ENCODE measurements at regions not wholly inside any gene's neighbourhood (a gene's known extent, or its start where the extent isn't known, plus 50 kb on each side); places are given as distances from the start of the nearest gene placed in this dataset.
A peak's percentile ranks its signal among the peaks of the same experiment; 100 is the strongest.

DNA sequence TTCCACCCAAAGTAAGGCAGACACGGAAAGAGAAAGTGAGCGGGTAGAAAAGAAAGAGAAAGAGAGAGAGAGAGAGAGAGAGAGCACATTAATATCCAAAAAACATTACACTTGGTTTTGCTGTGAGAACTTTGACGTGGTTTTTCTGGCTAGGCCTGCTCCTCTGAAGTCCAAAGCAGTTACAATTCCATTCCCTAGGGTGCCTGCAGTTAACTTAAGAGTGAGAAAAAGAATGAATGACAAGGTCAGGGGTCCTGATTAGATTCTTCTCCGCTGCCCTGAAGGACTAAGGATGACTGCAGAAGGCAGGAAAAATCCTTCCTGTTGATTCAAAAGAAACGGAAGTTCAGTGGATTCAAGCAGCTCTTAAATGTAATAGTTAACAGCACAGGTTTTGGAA lies 589.8 kb downstream of the PRELID2 start:
- Histone ChIP-seq H3K4me1 (ENCODE audit: control insufficient read depth, extremely low read depth, insufficient read depth, low read length) (peaks cover 35% of the 10 kb centered on the region), H2AFZ (ENCODE audit: control insufficient read depth, low read length) (peak overlapping the region; percentile 47), H3K36me3 (ENCODE audit: control insufficient read depth in 2 of 2, extremely low read depth in 1 of 2, insufficient read depth in 2 of 2, low read length in 2 of 2) (no peaks in the 10 kb centered on the region), H3K27me3 (ENCODE audit: control insufficient read depth, extremely low read depth, insufficient read depth, low read length) (no peaks in the 10 kb centered on the region), H4K20me1 (ENCODE audit: control insufficient read depth, extremely low read depth, insufficient read depth, low read length) (no peaks in the 10 kb centered on the region), H3K9ac (ENCODE audit: control insufficient read depth, extremely low read depth, insufficient read depth, low read length) (no peak overlapping the region), H3K79me2 (ENCODE audit: control insufficient read depth, insufficient read depth, low read length) (no peaks in the 10 kb centered on the region), H3K27ac (ENCODE audit: control insufficient read depth, insufficient read depth, low read length) (no peak overlapping the region), H3K4me3 (ENCODE audit: control insufficient read depth in 2 of 3, extremely low read depth in 1 of 3, insufficient read depth in 2 of 3, low read depth in 1 of 3, low read length in 3 of 3) (no peak overlapping the region), H3K4me2 (ENCODE audit: control insufficient read depth, extremely low read depth, insufficient read depth, low read depth, low read length) (peak overlapping the region; percentile 22), H3K9me1 (ENCODE audit: control insufficient read depth, extremely low read depth, insufficient read depth, low read length) (no peaks in the 10 kb centered on the region), H3K9me3 (ENCODE audit: control insufficient read depth, low read depth, low read length) (no peaks in the 10 kb centered on the region)
- dilution Hi-C loops (cut with MboI; ENCODE audit: extremely low pct_ligation_motif_present, low sequenced_read_pairs): no loop called here
- FAIRE-seq (no peak), DNase-seq (ENCODE audit: low read depth, low spot score) (no peak)
- TF ChIP-seq, protein P1, sequence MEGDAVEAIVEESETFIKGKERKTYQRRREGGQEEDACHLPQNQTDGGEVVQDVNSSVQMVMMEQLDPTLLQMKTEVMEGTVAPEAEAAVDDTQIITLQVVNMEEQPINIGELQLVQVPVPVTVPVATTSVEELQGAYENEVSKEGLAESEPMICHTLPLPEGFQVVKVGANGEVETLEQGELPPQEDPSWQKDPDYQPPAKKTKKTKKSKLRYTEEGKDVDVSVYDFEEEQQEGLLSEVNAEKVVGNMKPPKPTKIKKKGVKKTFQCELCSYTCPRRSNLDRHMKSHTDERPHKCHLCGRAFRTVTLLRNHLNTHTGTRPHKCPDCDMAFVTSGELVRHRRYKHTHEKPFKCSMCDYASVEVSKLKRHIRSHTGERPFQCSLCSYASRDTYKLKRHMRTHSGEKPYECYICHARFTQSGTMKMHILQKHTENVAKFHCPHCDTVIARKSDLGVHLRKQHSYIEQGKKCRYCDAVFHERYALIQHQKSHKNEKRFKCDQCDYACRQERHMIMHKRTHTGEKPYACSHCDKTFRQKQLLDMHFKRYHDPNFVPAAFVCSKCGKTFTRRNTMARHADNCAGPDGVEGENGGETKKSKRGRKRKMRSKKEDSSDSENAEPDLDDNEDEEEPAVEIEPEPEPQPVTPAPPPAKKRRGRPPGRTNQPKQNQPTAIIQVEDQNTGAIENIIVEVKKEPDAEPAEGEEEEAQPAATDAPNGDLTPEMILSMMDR (optimal IDR thresholded peaks at IDR 0.05 in 1 of 3, IDR thresholded peaks at IDR 0.05 in 1 of 3, conservative IDR thresholded peaks at IDR 0.05 in 1 of 3; ENCODE audit: extremely low read depth in 1 of 3, insufficient read depth in 2 of 3, low read length in 3 of 3): no peak
- TF ChIP-seq EZH2 (IDR thresholded peaks at IDR 0.05; ENCODE audit: low read length): no peak

DNA sequence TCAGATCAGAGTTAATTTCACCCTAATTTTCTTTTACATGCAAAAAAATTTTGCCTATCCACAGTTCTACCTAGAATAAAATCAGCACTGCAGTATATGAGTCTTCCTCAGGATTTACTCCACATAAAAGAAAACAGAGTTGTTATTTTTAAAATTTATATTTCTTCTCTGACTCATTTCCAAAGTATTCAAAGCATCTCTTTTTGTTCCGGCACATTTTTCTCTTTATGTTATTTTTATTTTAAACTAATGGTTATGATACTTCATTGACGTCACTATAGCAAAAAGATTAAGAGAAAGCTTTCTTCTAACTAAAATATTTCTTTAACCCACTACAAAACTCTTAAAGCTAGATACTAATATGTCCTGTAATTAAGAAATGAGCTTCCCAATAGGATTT lies 590.4 kb downstream of the PRELID2 start:
- dilution Hi-C loops (cut with MboI; ENCODE audit: extremely low pct_ligation_motif_present, low sequenced_read_pairs): no loop called here
- no peak overlapping the region for H3K9ac ChIP-seq (ENCODE audit: control insufficient read depth, extremely low read depth, insufficient read depth, low read length)
- H3K4me3 ChIP-seq (ENCODE audit: control insufficient read depth in 2 of 3, extremely low read depth in 1 of 3, insufficient read depth in 2 of 3, low read depth in 1 of 3, low read length in 3 of 3): peak overlapping the region in 1 of 3 experiments; percentile 16
- no peaks in the 10 kb centered on the region for H4K20me1 ChIP-seq (ENCODE audit: control insufficient read depth, extremely low read depth, insufficient read depth, low read length)
- no peaks in the 10 kb centered on the region for H3K79me2 ChIP-seq (ENCODE audit: control insufficient read depth, insufficient read depth, low read length)
- H3K36me3 ChIP-seq (ENCODE audit: control insufficient read depth in 2 of 2, extremely low read depth in 1 of 2, insufficient read depth in 2 of 2, low read length in 2 of 2): no peaks in the 10 kb centered on the region
- DNase-seq (ENCODE audit: low read depth, low spot score) (no peak), FAIRE-seq (no peak)
- H3K4me2 ChIP-seq (ENCODE audit: control insufficient read depth, extremely low read depth, insufficient read depth, low read depth, low read length): no peak overlapping the region
- no peaks in the 10 kb centered on the region for H3K9me1 ChIP-seq (ENCODE audit: control insufficient read depth, extremely low read depth, insufficient read depth, low read length)
- H3K9me3 ChIP-seq (ENCODE audit: control insufficient read depth, low read depth, low read length): no peaks in the 10 kb centered on the region
- TF ChIP-seq EZH2 (IDR thresholded peaks at IDR 0.05; ENCODE audit: low read length): no peak
- TF ChIP-seq, protein P1 (optimal IDR thresholded peaks at IDR 0.05 in 1 of 3, IDR thresholded peaks at IDR 0.05 in 1 of 3, conservative IDR thresholded peaks at IDR 0.05 in 1 of 3; ENCODE audit: extremely low read depth in 1 of 3, insufficient read depth in 2 of 3, low read length in 3 of 3): no peak
- H3K4me1 ChIP-seq (ENCODE audit: control insufficient read depth, extremely low read depth, insufficient read depth, low read length): peaks cover 35% of the 10 kb centered on the region
- no peak overlapping the region for H3K27ac ChIP-seq (ENCODE audit: control insufficient read depth, insufficient read depth, low read length)
- H2AFZ ChIP-seq (ENCODE audit: control insufficient read depth, low read length): peak overlapping the region; percentile 19
- H3K27me3 ChIP-seq (ENCODE audit: control insufficient read depth, extremely low read depth, insufficient read depth, low read length): no peaks in the 10 kb centered on the region

All from keratinocyte (primary cell).